ENCODE measurements at regions not wholly inside any gene's neighbourhood (a gene's known extent, or its start where the extent isn't known, plus 50 kb on each side); places are given as distances from the start of the nearest gene placed in this dataset.

DNA sequence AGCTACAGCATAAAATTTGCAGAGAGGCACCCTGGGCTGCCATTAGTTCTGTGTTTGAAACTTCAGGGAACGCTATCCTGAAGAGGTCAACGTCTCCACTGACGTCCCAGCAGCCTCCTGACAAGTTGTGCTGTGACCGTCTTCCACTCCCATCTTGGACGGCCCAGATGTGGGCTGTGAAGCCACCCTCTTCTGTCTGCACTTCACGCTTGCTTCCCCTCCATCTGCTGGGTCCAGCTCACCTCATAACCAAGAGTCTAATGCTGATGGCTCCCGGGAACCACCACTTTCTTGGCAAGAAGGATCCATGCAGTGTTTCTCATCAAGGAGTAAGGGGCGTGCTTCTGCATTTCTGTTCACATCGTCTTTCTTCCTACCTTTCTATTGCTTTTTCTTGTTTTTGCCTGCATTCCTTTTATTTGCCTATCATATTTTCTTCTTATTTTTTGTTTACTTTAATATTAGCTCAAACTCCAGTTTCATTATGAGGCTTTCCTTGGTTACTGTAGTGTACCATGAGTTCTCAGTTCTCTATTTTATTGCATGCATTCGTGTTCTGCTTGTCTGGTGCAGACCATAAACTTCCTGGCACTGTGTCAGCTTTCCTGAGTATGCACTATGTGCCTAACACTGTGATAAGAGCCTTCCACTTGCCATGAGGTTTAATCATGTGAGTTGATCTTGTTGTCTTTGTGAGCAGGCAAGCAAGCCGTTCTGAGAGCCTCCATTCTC is 631.8 kb upstream of the RAB6C start:
- TF ChIP-seq, protein P1, sequence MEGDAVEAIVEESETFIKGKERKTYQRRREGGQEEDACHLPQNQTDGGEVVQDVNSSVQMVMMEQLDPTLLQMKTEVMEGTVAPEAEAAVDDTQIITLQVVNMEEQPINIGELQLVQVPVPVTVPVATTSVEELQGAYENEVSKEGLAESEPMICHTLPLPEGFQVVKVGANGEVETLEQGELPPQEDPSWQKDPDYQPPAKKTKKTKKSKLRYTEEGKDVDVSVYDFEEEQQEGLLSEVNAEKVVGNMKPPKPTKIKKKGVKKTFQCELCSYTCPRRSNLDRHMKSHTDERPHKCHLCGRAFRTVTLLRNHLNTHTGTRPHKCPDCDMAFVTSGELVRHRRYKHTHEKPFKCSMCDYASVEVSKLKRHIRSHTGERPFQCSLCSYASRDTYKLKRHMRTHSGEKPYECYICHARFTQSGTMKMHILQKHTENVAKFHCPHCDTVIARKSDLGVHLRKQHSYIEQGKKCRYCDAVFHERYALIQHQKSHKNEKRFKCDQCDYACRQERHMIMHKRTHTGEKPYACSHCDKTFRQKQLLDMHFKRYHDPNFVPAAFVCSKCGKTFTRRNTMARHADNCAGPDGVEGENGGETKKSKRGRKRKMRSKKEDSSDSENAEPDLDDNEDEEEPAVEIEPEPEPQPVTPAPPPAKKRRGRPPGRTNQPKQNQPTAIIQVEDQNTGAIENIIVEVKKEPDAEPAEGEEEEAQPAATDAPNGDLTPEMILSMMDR (conservative IDR thresholded peaks at IDR 0.05; ENCODE audit: low read depth, low read length), result no peak
- H3K4me3 ChIP-seq (ENCODE audit: low read depth, low read length), result no peak overlapping the region
- no peak for DNase-seq (ENCODE audit: low read depth)

GRCh38 chr2:129354631-129355030 is 624.8 kb upstream of the RAB6C start:
- no peak for DNase-seq (ENCODE audit: low read depth)
- H3K4me3 ChIP-seq (ENCODE audit: low read depth, low read length), result no peak overlapping the region
- TF ChIP-seq, protein P1 (conservative IDR thresholded peaks at IDR 0.05; ENCODE audit: low read depth, low read length), result no peak

DNA sequence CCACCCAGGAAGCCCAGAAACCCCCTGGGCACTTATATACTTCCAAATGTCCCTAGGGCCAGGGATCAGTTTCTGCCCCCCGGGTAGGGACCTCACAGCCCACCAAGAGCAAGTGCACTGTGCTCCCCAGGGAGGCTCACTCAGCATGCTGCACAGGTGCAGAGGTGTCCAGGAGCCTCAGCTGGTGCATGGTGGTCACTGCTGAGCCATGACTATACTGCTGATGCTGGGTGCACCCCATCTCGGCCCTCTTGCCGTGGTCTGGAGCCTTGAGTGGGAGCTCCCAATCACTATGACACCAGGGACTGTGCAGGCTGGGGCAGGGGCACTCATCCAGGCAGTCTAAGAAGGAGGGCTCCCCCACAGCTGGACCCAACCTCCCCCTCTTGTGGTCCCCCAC is 617.8 kb upstream of the RAB6C start:
- TF ChIP-seq, protein P1 (conservative IDR thresholded peaks at IDR 0.05; ENCODE audit: low read depth, low read length), result no peak
- H3K4me3 ChIP-seq (ENCODE audit: low read depth, low read length), result no peak overlapping the region

GRCh38 chr2:129366263-129366662 is 613.2 kb upstream of the RAB6C start:
- TF ChIP-seq, protein P1 (conservative IDR thresholded peaks at IDR 0.05; ENCODE audit: low read depth, low read length), result no peak
- DNase-seq (ENCODE audit: low read depth), result no peak
- no peak overlapping the region for H3K4me3 ChIP-seq (ENCODE audit: low read depth, low read length)

More for the DNA sequence above, 617.8 kb upstream of the RAB6C start:
- DNase-seq (ENCODE audit: low read depth), result no peak

DNA sequence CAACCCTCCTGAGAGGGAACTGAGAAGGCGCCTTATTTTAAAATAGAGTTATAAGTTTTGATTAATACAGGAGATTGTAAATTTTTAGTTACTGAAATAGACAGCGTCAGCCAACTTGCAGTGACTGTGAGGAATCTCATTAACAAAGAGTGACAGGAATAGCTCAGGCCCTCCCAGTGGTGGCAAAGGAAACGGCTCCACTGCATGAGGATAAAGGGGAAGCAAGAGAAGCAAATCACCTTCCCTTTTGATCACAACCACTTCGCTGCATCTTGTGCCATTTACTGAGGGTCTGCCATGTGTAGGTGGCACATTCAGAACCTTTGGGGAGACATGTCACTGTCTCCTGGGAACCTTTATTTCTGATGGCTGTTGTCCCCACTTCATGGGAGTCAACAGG is 612.4 kb upstream of the RAB6C start:
- H3K4me3 ChIP-seq (ENCODE audit: low read depth, low read length), result no peak overlapping the region
- TF ChIP-seq, protein P1 (conservative IDR thresholded peaks at IDR 0.05; ENCODE audit: low read depth, low read length), result no peak
- DNase-seq (ENCODE audit: low read depth), result no peak

DNA sequence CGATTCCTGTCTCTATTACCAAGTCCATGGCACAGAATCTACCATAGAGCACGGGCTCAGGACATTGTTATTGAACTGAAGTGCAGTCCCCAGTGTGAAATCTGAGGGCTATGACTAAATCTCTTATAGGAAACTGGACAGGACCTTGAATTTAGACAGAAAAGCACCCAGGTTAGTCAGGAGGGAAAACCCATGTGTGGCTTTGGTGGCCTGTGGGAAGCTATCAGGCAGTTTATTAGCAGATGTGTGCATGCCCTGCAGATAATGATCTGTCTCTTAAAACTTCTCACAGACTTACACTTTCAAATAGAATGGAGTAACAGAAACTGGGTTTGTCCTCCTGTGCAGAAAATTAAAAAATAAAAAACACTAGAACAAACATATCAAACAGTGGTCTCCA is 610.0 kb upstream of the RAB6C start:
- no peak for DNase-seq (ENCODE audit: low read depth)
- no peak overlapping the region for H3K4me3 ChIP-seq (ENCODE audit: low read depth, low read length)
- TF ChIP-seq, protein P1 (conservative IDR thresholded peaks at IDR 0.05; ENCODE audit: low read depth, low read length), result no peak

DNA sequence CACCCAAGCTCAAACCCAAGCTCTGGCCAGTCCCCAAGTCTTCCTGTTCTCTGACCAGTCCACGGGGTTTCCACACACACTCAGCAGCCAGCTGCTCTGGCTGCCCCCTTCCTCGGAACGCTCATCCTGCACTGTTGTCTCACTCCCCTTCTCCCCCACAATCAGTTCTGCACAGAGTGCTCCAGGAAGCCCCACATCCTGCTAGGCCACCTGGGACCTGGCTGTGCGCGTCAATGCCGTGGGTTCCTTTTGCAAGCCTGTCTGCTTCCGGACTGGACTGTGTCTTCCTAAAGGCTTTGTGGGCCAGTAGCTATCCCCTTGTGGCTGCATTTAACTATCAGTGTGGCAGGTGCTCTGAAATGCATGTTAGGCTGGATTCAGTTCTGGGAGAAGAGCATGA is 605.0 kb upstream of the RAB6C start:
- TF ChIP-seq, protein P1 (conservative IDR thresholded peaks at IDR 0.05; ENCODE audit: low read depth, low read length), result no peak
- no peak overlapping the region for H3K4me3 ChIP-seq (ENCODE audit: low read depth, low read length)
- DNase-seq (ENCODE audit: low read depth), result no peak
